Astrocyte (in vitro differentiated cells and primary cell): ENCODE measurements at regions not wholly inside any gene's neighbourhood (a gene's known extent, or its start where the extent isn't known, plus 50 kb on each side); places are given as distances from the start of the nearest gene placed in this dataset.

ENCODE experiments used
- CTCF ChIP-seq: IDR thresholded peaks from 2 replicates; pipeline ENCODE4 v1.5.1; 2011; ENCODE audit warnings: low read depth, mild to moderate bottlenecking, inconsistent platforms, low read length, moderate library complexity; ENCODE audit not compliant: insufficient read depth
- EZH2 ChIP-seq: IDR thresholded peaks from 2 replicates; pipeline ENCODE4 v1.6.1; 2012; ENCODE audit warnings: mild to moderate bottlenecking, low read length, inconsistent platforms; ENCODE audit not compliant: insufficient read depth

- TF ChIP-seq CTCF, result no peak
- TF ChIP-seq EZH2, result no peak
Observed at GRCh38 chr18:70459731-70460130, 170.9 kb downstream of the SOCS6 start.
